PC-9 (cell line): ENCODE measurements at regions not wholly inside any gene's neighbourhood (a gene's known extent, or its start where the extent isn't known, plus 50 kb on each side); places are given as distances from the start of the nearest gene placed in this dataset.

Experiments
- BruUV-seq: library from RNA; stranded (reverse); fragments of 400-500 nt; replicated peaks from 2 replicates; lab custom pipeline; 2021; lab: Mats Ljungman, UMichigan
- CTCF ChIA-PET: fragments of 300-600 bp; sonication (Branson Sonifier 250); formaldehyde crosslinking; loops from one replicate; lab custom pipeline; 2022; ENCODE audit warnings: antibody characterized with exemption; lab: Charles Lee
- POLR2A ChIA-PET: fragments of 300-600 bp; sonication (Branson Sonifier 250); formaldehyde crosslinking; loops from one replicate; lab custom pipeline; 2022; ENCODE audit warnings: antibody characterized with exemption; ENCODE audit not compliant: unreplicated experiment; lab: Charles Lee
- DNase-seq, 2 experiments: peaks; one replicate each; pipeline versions ENCODE4 v3.0.0 to v3.0.0-alpha.2; 2015 to 2022; ENCODE audit warnings: mixed read lengths in 1 of 2
- H2AFZ ChIP-seq: fragments of 200-600 bp; sonication (generic); 2 replicates; pipeline ENCODE4 v1.8.1; 2017; ENCODE audit warnings: antibody characterized with exemption
- H3F3A ChIP-seq: fragments of 200-600 bp; sonication (generic); 2 replicates; pipeline ENCODE4 v1.8.1; 2017; ENCODE audit warnings: antibody characterized with exemption, mild to moderate bottlenecking, low read depth; ENCODE audit not compliant: insufficient read depth
- H3K27ac ChIP-seq: fragments of 200-600 bp; sonication (generic); 2 replicates; pipeline ENCODE4 v1.6.1; 2016; ENCODE audit warnings: mixed run types
- H3K27me3 ChIP-seq: fragments of 200-600 bp; sonication (generic); 2 replicates; pipeline ENCODE4 v1.6.1; 2016; ENCODE audit warnings: low read depth, mixed run types; ENCODE audit not compliant: insufficient read depth
- H3K36me3 ChIP-seq: fragments of 200-600 bp; sonication (generic); 2 replicates; pipeline ENCODE4 v1.6.1; 2016; ENCODE audit warnings: low read depth, mixed run types
- H3K4me1 ChIP-seq: fragments of 200-600 bp; sonication (generic); replicated peaks from 2 replicates; pipeline ENCODE4 v1.6.1; 2016; ENCODE audit warnings: mixed run types; ENCODE audit not compliant: insufficient read depth
- H3K4me2 ChIP-seq: fragments of 200-600 bp; sonication (generic); 2 replicates; pipeline ENCODE4 v1.6.1; 2017; ENCODE audit warnings: mixed run types
- H3K4me3 ChIP-seq: fragments of 200-600 bp; sonication (generic); 2 replicates; pipeline ENCODE4 v1.6.1; 2016; ENCODE audit warnings: mixed run types
- H3K79me2 ChIP-seq: fragments of 200-600 bp; sonication (generic); 2 replicates; pipeline ENCODE4 v1.6.1; 2017; ENCODE audit warnings: low read depth, mixed run types
- H3K9me2 ChIP-seq: fragments of 200-600 bp; sonication (generic); 2 replicates; pipeline ENCODE4 v1.8.1; 2017; ENCODE audit warnings: mild to moderate bottlenecking; ENCODE audit not compliant: insufficient read depth
- H3K9me3 ChIP-seq: fragments of 200-600 bp; sonication (generic); 2 replicates; pipeline ENCODE4 v1.8.1; 2016; ENCODE audit warnings: low read depth; ENCODE audit not compliant: insufficient read depth
- H4K20me1 ChIP-seq: fragments of 200-600 bp; sonication (generic); 2 replicates; pipeline ENCODE4 v1.8.1; 2017; ENCODE audit not compliant: insufficient read depth
- CTCF ChIP-seq: fragments of 200-600 bp; sonication (generic); conservative IDR thresholded peaks from 2 replicates; pipeline ENCODE4 v1.6.1; 2017; ENCODE audit warnings: mixed run types, antibody characterized with exemption, mild to moderate bottlenecking, moderate library complexity
- EZH2 ChIP-seq: fragments of 200-600 bp; sonication (generic); IDR thresholded peaks from 2 replicates; pipeline ENCODE4 v1.8.0; 2017; ENCODE audit warnings: antibody characterized with exemption, low read depth
- intact Hi-C: fragments of 100-400 bp; cut with micrococcal nuclease; formaldehyde crosslinking; loops from one replicate; pipeline ENCODE4 v1.10.0; 2022; ENCODE audit not compliant: unreplicated experiment

GRCh38 chr6:101202867-101203374 is 190.6 kb upstream of the GRIK2 start:
- no peaks in the 10 kb centered on the region; the same call in 1 of the 2 replicates for H3K9me3 ChIP-seq
- DNase-seq = no peak
- H2AFZ ChIP-seq = no peak overlapping the region
- POLR2A ChIA-PET = no interaction called here
- intact Hi-C loops = no loop called here
- no peak overlapping the region for H3K4me3 ChIP-seq
- H3K27me3 ChIP-seq = no peaks in the 10 kb centered on the region
- no peaks in the 10 kb centered on the region for H3K4me1 ChIP-seq
- no peaks in the 10 kb centered on the region for H3K36me3 ChIP-seq
- H3K9me2 ChIP-seq = peaks cover 4% of the 10 kb centered on the region
- no peak overlapping the region for H3K27ac ChIP-seq
- no peak overlapping the region for H3K4me2 ChIP-seq
- no peaks in the 10 kb centered on the region for H3K79me2 ChIP-seq
- TF ChIP-seq CTCF (no peak), EZH2 (no peak)
- CTCF ChIA-PET = no interaction called here
- no peaks in the 10 kb centered on the region for H4K20me1 ChIP-seq
- no peaks in the 10 kb centered on the region for H3F3A ChIP-seq
- no TSS peak for BruUV-seq

GRCh38 chr6:101203664-101204063 is 189.8 kb upstream of the GRIK2 start:
- no peaks in the 10 kb centered on the region for H4K20me1 ChIP-seq
- no peak for DNase-seq
- no peaks in the 10 kb centered on the region for H3K9me3 ChIP-seq
- no peak overlapping the region for H3K4me2 ChIP-seq
- H3K9me2 ChIP-seq = peaks cover 4% of the 10 kb centered on the region
- no peak overlapping the region for H3K27ac ChIP-seq
- no peak overlapping the region for H2AFZ ChIP-seq
- no TSS peak for BruUV-seq
- ChIA-PET POLR2A (no interaction called here), CTCF (no interaction called here)
- H3K79me2 ChIP-seq = no peaks in the 10 kb centered on the region
- no peaks in the 10 kb centered on the region for H3K36me3 ChIP-seq
- no peaks in the 10 kb centered on the region for H3K4me1 ChIP-seq
- H3F3A ChIP-seq = no peaks in the 10 kb centered on the region
- intact Hi-C loops = no loop called here
- H3K27me3 ChIP-seq = no peaks in the 10 kb centered on the region
- H3K4me3 ChIP-seq = no peak overlapping the region
- TF ChIP-seq EZH2 (no peak), CTCF (no peak)

GRCh38 chr6:101208152-101208551 is 185.4 kb upstream of the GRIK2 start:
- no peaks in the 10 kb centered on the region for H3K27me3 ChIP-seq
- H3F3A ChIP-seq = no peaks in the 10 kb centered on the region
- no peaks in the 10 kb centered on the region for H3K4me1 ChIP-seq
- H3K9me2 ChIP-seq = no peaks in the 10 kb centered on the region; the same call in none of the 2 replicates
- no peaks in the 10 kb centered on the region for H4K20me1 ChIP-seq
- H3K9me3 ChIP-seq = no peaks in the 10 kb centered on the region
- no TSS peak for BruUV-seq
- H3K4me3 ChIP-seq = no peak overlapping the region
- no peak overlapping the region for H3K27ac ChIP-seq
- ChIA-PET POLR2A (no interaction called here), CTCF (interaction anchor here (0.6 kb wide), 1 partner anchor 1055 kb away, joined by 3 read pairs; no protein-coding TSS in a partner anchor)
- peak in 1 of 2 experiments; percentile 46 for DNase-seq
- no peak overlapping the region for H2AFZ ChIP-seq
- no peaks in the 10 kb centered on the region for H3K79me2 ChIP-seq
- H3K4me2 ChIP-seq = no peak overlapping the region
- no peaks in the 10 kb centered on the region for H3K36me3 ChIP-seq
- TF ChIP-seq CTCF (no peak), EZH2 (no peak)
- intact Hi-C loops = no loop called here
